GM12891 (cell line): ENCODE measurements at regions not wholly inside any gene's neighbourhood (a gene's known extent, or its start where the extent isn't known, plus 50 kb on each side); places are given as distances from the start of the nearest gene placed in this dataset.

ENCODE experiments used
- POLR2A ChIP-seq: IDR thresholded peaks from 2 replicates; pipeline ENCODE4 v1.6.1; 2011; ENCODE audit warnings: low read depth, low read length, control low read depth
- POLR2AphosphoS5 ChIP-seq: IDR thresholded peaks from 2 replicates; pipeline ENCODE4 v1.6.1; 2011; ENCODE audit warnings: low read depth, low read length, control low read depth
- POU2F2 ChIP-seq: IDR thresholded peaks from 2 replicates; pipeline ENCODE4 v1.6.1; 2011; ENCODE audit warnings: low read depth, mild to moderate bottlenecking, control low read depth, low read length, moderate library complexity

GRCh38 chr6:9593554-9593953 is 821.3 kb downstream of the TFAP2A start:
- TF ChIP-seq POLR2AphosphoS5 (no peak), POU2F2 (no peak), POLR2A (no peak)
